ENCODE measurements at regions not wholly inside any gene's neighbourhood (a gene's known extent, or its start where the extent isn't known, plus 50 kb on each side); places are given as distances from the start of the nearest gene placed in this dataset.

DNA sequence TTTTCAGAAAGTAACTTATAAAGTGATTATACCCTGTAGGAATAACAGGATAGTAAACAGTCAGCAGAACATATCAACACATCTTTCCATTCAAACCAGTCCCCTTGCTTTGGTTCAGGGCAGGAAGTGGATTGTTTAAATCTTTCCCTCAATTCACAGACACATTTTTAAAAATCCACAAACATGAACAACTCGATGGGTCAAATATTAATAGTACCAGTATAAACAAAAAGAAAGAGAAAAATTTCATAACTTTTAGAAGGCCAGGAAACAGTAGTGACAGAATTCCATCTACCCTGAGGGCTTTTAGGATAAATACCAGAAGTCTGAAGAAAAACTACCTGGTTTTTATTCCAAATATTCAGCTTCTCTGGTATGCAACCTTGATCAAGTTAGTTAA lies 1072.8 kb upstream of the PABPC4L start:
- TF ChIP-seq ZNF384 (IDR thresholded peaks at IDR 0.05) (no peak), FOXA1 (IDR thresholded peaks at IDR 0.05) (no peak), FOXK2 (IDR thresholded peaks at IDR 0.05) (no peak), FOXM1 (IDR thresholded peaks at IDR 0.05; ENCODE audit: borderline replicate concordance) (no peak), SUZ12 (IDR thresholded peaks at IDR 0.05) (no peak), TARDBP (IDR thresholded peaks at IDR 0.05) (no peak), LEF1 (IDR thresholded peaks at IDR 0.05; ENCODE audit: borderline replicate concordance) (no peak), HDGF (IDR thresholded peaks at IDR 0.05; ENCODE audit: borderline replicate concordance) (no peak), ARNT (IDR thresholded peaks at IDR 0.05) (no peak), ELF4 (IDR thresholded peaks at IDR 0.05) (no peak)
